ENCODE measurements at regions not wholly inside any gene's neighbourhood (a gene's known extent, or its start where the extent isn't known, plus 50 kb on each side); places are given as distances from the start of the nearest gene placed in this dataset.

DNA sequence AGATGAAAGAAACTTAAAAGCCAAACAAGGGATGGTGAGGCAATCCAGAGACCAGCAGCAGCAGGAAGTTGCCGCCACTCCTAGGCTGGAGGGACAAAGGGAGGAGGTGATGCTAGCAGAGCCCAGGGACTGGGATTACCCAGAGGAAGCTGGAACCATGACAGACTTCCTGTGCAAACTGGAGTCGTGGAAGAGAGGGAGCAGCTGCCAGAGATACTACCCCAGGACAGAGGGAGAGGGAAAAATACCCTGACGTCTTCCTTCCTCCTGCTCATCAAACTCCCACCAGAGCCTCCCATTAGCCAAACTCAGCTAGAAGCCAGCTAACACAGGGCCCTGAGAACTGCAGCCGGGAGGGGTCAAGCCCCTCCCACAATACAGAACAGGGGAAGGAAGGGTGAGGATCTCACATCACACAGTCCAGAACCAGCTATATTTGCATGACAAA, 101.2 kb upstream of the KLF3 start:
- TF ChIP-seq, protein P1, sequence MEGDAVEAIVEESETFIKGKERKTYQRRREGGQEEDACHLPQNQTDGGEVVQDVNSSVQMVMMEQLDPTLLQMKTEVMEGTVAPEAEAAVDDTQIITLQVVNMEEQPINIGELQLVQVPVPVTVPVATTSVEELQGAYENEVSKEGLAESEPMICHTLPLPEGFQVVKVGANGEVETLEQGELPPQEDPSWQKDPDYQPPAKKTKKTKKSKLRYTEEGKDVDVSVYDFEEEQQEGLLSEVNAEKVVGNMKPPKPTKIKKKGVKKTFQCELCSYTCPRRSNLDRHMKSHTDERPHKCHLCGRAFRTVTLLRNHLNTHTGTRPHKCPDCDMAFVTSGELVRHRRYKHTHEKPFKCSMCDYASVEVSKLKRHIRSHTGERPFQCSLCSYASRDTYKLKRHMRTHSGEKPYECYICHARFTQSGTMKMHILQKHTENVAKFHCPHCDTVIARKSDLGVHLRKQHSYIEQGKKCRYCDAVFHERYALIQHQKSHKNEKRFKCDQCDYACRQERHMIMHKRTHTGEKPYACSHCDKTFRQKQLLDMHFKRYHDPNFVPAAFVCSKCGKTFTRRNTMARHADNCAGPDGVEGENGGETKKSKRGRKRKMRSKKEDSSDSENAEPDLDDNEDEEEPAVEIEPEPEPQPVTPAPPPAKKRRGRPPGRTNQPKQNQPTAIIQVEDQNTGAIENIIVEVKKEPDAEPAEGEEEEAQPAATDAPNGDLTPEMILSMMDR (IDR thresholded peaks at IDR 0.05 in 8 of 11, conservative IDR thresholded peaks at IDR 0.05 in 3 of 11) = no peak
- TF ChIP-seq POLR2A (IDR thresholded peaks at IDR 0.05) = no peak

Data from spleen (tissue), 7 donors.